Muscle layer of colon (tissue), 2 donors: ENCODE measurements at regions not wholly inside any gene's neighbourhood (a gene's known extent, or its start where the extent isn't known, plus 50 kb on each side); places are given as distances from the start of the nearest gene placed in this dataset.

Experiments used
- H3K27ac ChIP-seq: one replicate; pipeline ENCODE4 v1.7.0; 2013; ENCODE audit warnings: low read depth, mild to moderate bottlenecking, low read length, moderate library complexity
- H3K27me3 ChIP-seq, 2 donors: one replicate each; pipeline ENCODE4 v1.7.0; 2013; ENCODE audit warnings: low read length in 2 of 2, mild to moderate bottlenecking in 2 of 2; ENCODE audit not compliant: insufficient read depth in 2 of 2, control insufficient read depth in 1 of 2
- H3K36me3 ChIP-seq: one replicate; pipeline ENCODE4 v1.7.0; 2013; ENCODE audit warnings: mild to moderate bottlenecking, low read length; ENCODE audit not compliant: insufficient read depth
- H3K4me1 ChIP-seq: one replicate; pipeline ENCODE4 v1.7.0; 2013; ENCODE audit warnings: mild to moderate bottlenecking, low read length; ENCODE audit not compliant: insufficient read depth
- H3K4me3 ChIP-seq, 2 donors: one replicate each; pipeline ENCODE4 v1.7.0; 2013; ENCODE audit warnings: low read length in 2 of 2, low read depth in 1 of 2, mild to moderate bottlenecking in 1 of 2, moderate library complexity in 1 of 2
- H3K9ac ChIP-seq: one replicate; pipeline ENCODE4 v1.7.0; 2013; ENCODE audit warnings: low read length
- H3K9me3 ChIP-seq: one replicate; pipeline ENCODE4 v1.7.0; 2013; ENCODE audit warnings: mild to moderate bottlenecking, low read length
- donor health status: abdominal sarcoma.
- donor health status: Adenocarcinoma of cecum.

- Histone ChIP-seq H3K27ac (no peak overlapping the region), H3K9ac (no peak overlapping the region), H3K27me3 (peaks cover 0 to 4% of the 10 kb centered on the region in 2 donors), H3K4me3 (no peak overlapping the region), H3K36me3 (no peaks in the 10 kb centered on the region), H3K4me1 (no peaks in the 10 kb centered on the region), H3K9me3 (no peaks in the 10 kb centered on the region)
Observed at GRCh38 chr5:174430940-174431339, 293.4 kb upstream of the MSX2 start.

GRCh38 chr5:174431504-174431903 lies 292.9 kb upstream of the MSX2 start:
- H3K4me1 ChIP-seq, result no peaks in the 10 kb centered on the region
- H3K27me3 ChIP-seq, result peaks cover 0 to 5% of the 10 kb centered on the region in 2 donors
- H3K36me3 ChIP-seq, result no peaks in the 10 kb centered on the region
- H3K4me3 ChIP-seq, result no peak overlapping the region
- no peak overlapping the region for H3K9ac ChIP-seq
- H3K9me3 ChIP-seq, result no peaks in the 10 kb centered on the region
- no peak overlapping the region for H3K27ac ChIP-seq

- Histone ChIP-seq H3K36me3 (no peaks in the 10 kb centered on the region), H3K27ac (no peak overlapping the region), H3K4me3 (no peak overlapping the region), H3K9me3 (no peaks in the 10 kb centered on the region), H3K4me1 (no peaks in the 10 kb centered on the region), H3K9ac (no peak overlapping the region), H3K27me3 (peaks cover 0 to 5% of the 10 kb centered on the region in 2 donors)
Observed at GRCh38 chr5:174433098-174433497, 291.3 kb upstream of the MSX2 start.

- Histone ChIP-seq H3K9me3 (no peaks in the 10 kb centered on the region), H3K4me1 (no peaks in the 10 kb centered on the region), H3K4me3 (no peak overlapping the region), H3K36me3 (no peaks in the 10 kb centered on the region), H3K27me3 (peaks cover 0 to 5% of the 10 kb centered on the region in 2 donors), H3K9ac (no peak overlapping the region), H3K27ac (no peak overlapping the region)
Observed at GRCh38 chr5:174436750-174437149, 287.6 kb upstream of the MSX2 start.

GRCh38 chr5:174444479-174445188 lies 279.7 kb upstream of the MSX2 start:
- no peak overlapping the region for H3K9ac ChIP-seq

GRCh38 chr5:174446446-174446845 lies 277.9 kb upstream of the MSX2 start:
- H3K9me3 ChIP-seq, result no peaks in the 10 kb centered on the region
- H3K4me3 ChIP-seq, result no peak overlapping the region
- H3K36me3 ChIP-seq, result no peaks in the 10 kb centered on the region
- no peak overlapping the region for H3K27ac ChIP-seq
- no peak overlapping the region for H3K9ac ChIP-seq
- H3K4me1 ChIP-seq, result no peaks in the 10 kb centered on the region
- peaks cover 0 to 3% of the 10 kb centered on the region in 2 donors for H3K27me3 ChIP-seq

More at GRCh38 chr5:174444479-174445188, 279.7 kb upstream of the MSX2 start:
- Histone ChIP-seq H3K4me3 (no peak overlapping the region), H3K36me3 (no peaks in the 10 kb centered on the region), H3K9me3 (no peaks in the 10 kb centered on the region), H3K4me1 (no peaks in the 10 kb centered on the region), H3K27ac (no peak overlapping the region), H3K27me3 (peaks cover 0 to 3% of the 10 kb centered on the region in 2 donors)

GRCh38 chr5:174446988-174447387 lies 277.4 kb upstream of the MSX2 start:
- Histone ChIP-seq H3K9me3 (no peaks in the 10 kb centered on the region), H3K9ac (no peak overlapping the region), H3K4me3 (no peak overlapping the region), H3K27me3 (peaks cover under 1 to 3% of the 10 kb centered on the region in 2 donors), H3K36me3 (no peaks in the 10 kb centered on the region), H3K27ac (no peak overlapping the region), H3K4me1 (no peaks in the 10 kb centered on the region)

GRCh38 chr5:174448041-174448440 lies 276.3 kb upstream of the MSX2 start:
- H3K9ac ChIP-seq, result no peak overlapping the region
- H3K27me3 ChIP-seq, result peaks cover 3 to 4% of the 10 kb centered on the region in 2 donors
- no peak overlapping the region for H3K27ac ChIP-seq
- H3K4me3 ChIP-seq, result no peak overlapping the region
- no peaks in the 10 kb centered on the region for H3K9me3 ChIP-seq
- no peaks in the 10 kb centered on the region for H3K4me1 ChIP-seq
- H3K36me3 ChIP-seq, result no peaks in the 10 kb centered on the region

GRCh38 chr5:174448662-174449061 lies 275.7 kb upstream of the MSX2 start:
- Histone ChIP-seq H3K9ac (no peak overlapping the region), H3K9me3 (no peaks in the 10 kb centered on the region), H3K27me3 (peaks cover 3 to 4% of the 10 kb centered on the region in 2 donors), H3K4me1 (no peaks in the 10 kb centered on the region), H3K36me3 (no peaks in the 10 kb centered on the region), H3K27ac (no peak overlapping the region), H3K4me3 (no peak overlapping the region)

- peaks cover 0 to 4% of the 10 kb centered on the region in 2 donors for H3K27me3 ChIP-seq
- no peaks in the 10 kb centered on the region for H3K4me1 ChIP-seq
- no peak overlapping the region for H3K27ac ChIP-seq
- no peaks in the 10 kb centered on the region for H3K36me3 ChIP-seq
- no peak overlapping the region for H3K9ac ChIP-seq
- H3K9me3 ChIP-seq, result no peaks in the 10 kb centered on the region
- H3K4me3 ChIP-seq, result no peak overlapping the region
Observed at GRCh38 chr5:174453690-174454089, 270.7 kb upstream of the MSX2 start.

- no peaks in the 10 kb centered on the region for H3K4me1 ChIP-seq
- H3K27me3 ChIP-seq, result peaks cover 0 to 4% of the 10 kb centered on the region in 2 donors
- H3K9me3 ChIP-seq, result no peaks in the 10 kb centered on the region
- H3K27ac ChIP-seq, result no peak overlapping the region
- no peak overlapping the region for H3K4me3 ChIP-seq
- no peak overlapping the region for H3K9ac ChIP-seq
- no peaks in the 10 kb centered on the region for H3K36me3 ChIP-seq
Observed at GRCh38 chr5:174454464-174454863, 269.9 kb upstream of the MSX2 start.

GRCh38 chr5:174454890-174455289 lies 269.5 kb upstream of the MSX2 start:
- no peaks in the 10 kb centered on the region for H3K9me3 ChIP-seq
- no peak overlapping the region for H3K4me3 ChIP-seq
- no peak overlapping the region for H3K27ac ChIP-seq
- no peaks in the 10 kb centered on the region for H3K4me1 ChIP-seq
- H3K9ac ChIP-seq, result no peak overlapping the region
- H3K36me3 ChIP-seq, result no peaks in the 10 kb centered on the region
- peaks cover 0 to 4% of the 10 kb centered on the region in 2 donors for H3K27me3 ChIP-seq
